T-helper 1 cell treated with Interleukin-12 subunit alpha and Interleukin-12 subunit beta and Interleukin-4 antibody, amounts not matched to agents 30 μg/mL and 1 μg/mL, for 36 hours (primary cell): ENCODE measurements at regions not wholly inside any gene's neighbourhood (a gene's known extent, or its start where the extent isn't known, plus 50 kb on each side); places are given as distances from the start of the nearest gene placed in this dataset.

Experiments used
- H3K27ac Mint-ChIP-seq: one replicate; pipeline ENCODE4 v1.8.0; 2021; ENCODE audit warnings: mild to moderate bottlenecking, mixed read lengths
- H3K27me3 Mint-ChIP-seq: one replicate; pipeline ENCODE4 v1.8.0; 2021; ENCODE audit warnings: low read depth, mixed read lengths
- H3K36me3 Mint-ChIP-seq: one replicate; pipeline ENCODE4 v1.8.0; 2021; ENCODE audit warnings: low read depth, mixed read lengths
- H3K4me1 Mint-ChIP-seq: one replicate; pipeline ENCODE4 v1.8.0; 2021; ENCODE audit warnings: low read depth, mixed read lengths
- H3K4me3 Mint-ChIP-seq: one replicate; pipeline ENCODE4 v1.8.0; 2021; ENCODE audit warnings: mild to moderate bottlenecking, moderate library complexity, mixed read lengths
- H3K9me3 Mint-ChIP-seq: one replicate; pipeline ENCODE4 v1.8.0; 2021; ENCODE audit warnings: mixed read lengths

DNA sequence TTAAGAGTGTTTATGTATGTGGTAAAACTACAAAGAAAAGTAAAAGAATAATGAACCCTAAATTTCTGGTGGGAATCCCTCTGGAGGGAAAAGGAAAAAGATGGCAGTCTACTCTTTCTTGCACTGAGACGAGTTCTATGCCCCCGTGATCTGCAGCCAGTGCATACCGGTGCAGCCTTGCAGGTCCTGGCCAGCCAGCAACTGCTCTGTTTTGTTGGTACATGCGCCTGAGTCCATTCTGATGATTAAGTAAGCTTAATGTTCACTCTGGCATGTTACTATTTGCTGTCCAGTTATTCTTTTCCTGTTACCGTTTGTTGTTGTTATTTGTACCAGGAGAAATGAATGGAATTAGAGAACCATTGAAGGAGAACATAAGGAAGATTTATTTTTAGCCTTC lies 95.1 kb upstream of the TMC3 start:
- Mint-ChIP-seq H3K27ac (no peak overlapping the region), H3K4me3 (no peak overlapping the region), H3K36me3 (no peaks in the 10 kb centered on the region), H3K4me1 (no peaks in the 10 kb centered on the region), H3K9me3 (peaks cover 9% of the 10 kb centered on the region), H3K27me3 (peaks cover 40% of the 10 kb centered on the region)

DNA sequence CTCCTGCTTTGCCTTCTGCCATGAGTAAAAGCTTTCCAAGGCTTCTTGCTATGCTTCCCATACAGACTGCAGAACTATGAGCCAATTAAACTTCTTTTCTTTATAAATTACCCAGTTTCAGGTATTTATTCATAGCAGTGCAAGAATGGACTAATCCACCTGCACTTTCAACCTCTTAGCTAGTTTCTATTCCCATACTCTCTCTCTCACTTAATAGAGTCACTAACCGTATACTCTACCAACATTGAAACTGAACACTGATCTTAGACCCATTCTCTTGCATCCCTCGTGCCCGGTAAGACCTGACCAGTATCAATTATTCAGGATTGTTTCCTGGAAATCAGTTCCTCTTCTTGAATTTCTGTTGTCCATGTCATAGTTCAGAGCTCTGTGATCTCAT lies 92.7 kb upstream of the TMC3 start:
- H3K9me3 Mint-ChIP-seq: peaks cover 24% of the 10 kb centered on the region
- H3K27me3 Mint-ChIP-seq: peaks cover 29% of the 10 kb centered on the region
- no peak overlapping the region for H3K27ac Mint-ChIP-seq
- H3K36me3 Mint-ChIP-seq: no peaks in the 10 kb centered on the region
- H3K4me1 Mint-ChIP-seq: no peaks in the 10 kb centered on the region
- no peak overlapping the region for H3K4me3 Mint-ChIP-seq

DNA sequence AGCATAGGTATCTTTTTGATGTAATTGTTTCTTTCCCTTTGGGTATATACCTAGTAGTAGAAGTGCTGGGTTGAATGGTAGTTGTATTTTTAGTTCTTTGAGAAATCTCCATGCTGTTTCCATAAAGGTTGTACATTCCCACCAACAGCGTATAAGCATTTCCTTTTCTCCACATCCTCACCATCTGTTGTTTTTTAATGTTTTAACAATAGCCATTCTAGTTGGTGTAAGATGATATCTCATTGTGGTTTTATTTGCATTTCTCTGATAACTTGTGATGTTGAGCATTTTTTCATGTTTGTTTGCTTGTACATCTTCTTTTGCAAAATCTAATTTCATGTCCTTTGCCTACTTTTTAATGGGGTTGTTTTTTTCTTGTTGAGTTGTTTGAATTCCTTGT lies 80.0 kb upstream of the TMC3 start:
- Mint-ChIP-seq H3K36me3 (peaks cover 1% of the 10 kb centered on the region), H3K4me1 (peaks cover 14% of the 10 kb centered on the region), H3K9me3 (peaks cover 7% of the 10 kb centered on the region)

GRCh38 chr15:81450721-81451120 lies 76.7 kb upstream of the TMC3 start:
- peaks cover 5% of the 10 kb centered on the region for H3K4me1 Mint-ChIP-seq
- no peaks in the 10 kb centered on the region for H3K36me3 Mint-ChIP-seq
- H3K27ac Mint-ChIP-seq: no peak overlapping the region
- no peak overlapping the region for H3K4me3 Mint-ChIP-seq
- peaks cover 3% of the 10 kb centered on the region for H3K9me3 Mint-ChIP-seq
- H3K27me3 Mint-ChIP-seq: peaks cover 17% of the 10 kb centered on the region

More for the DNA sequence above, 80.0 kb upstream of the TMC3 start:
- peaks cover 5% of the 10 kb centered on the region for H3K27me3 Mint-ChIP-seq
- no peak overlapping the region for H3K27ac Mint-ChIP-seq
- no peak overlapping the region for H3K4me3 Mint-ChIP-seq

- Mint-ChIP-seq H3K4me3 (no peak overlapping the region), H3K36me3 (no peaks in the 10 kb centered on the region), H3K4me1 (peaks cover 5% of the 10 kb centered on the region), H3K27ac (no peak overlapping the region), H3K27me3 (peaks cover 24% of the 10 kb centered on the region), H3K9me3 (peaks cover 7% of the 10 kb centered on the region)
Measured at GRCh38 chr15:81449836-81450474, 75.9 kb upstream of the TMC3 start.

- Mint-ChIP-seq H3K9me3 (peaks cover 7% of the 10 kb centered on the region), H3K4me3 (no peak overlapping the region), H3K27ac (no peak overlapping the region), H3K27me3 (peaks cover 32% of the 10 kb centered on the region), H3K4me1 (no peaks in the 10 kb centered on the region), H3K36me3 (no peaks in the 10 kb centered on the region)
Measured at GRCh38 chr15:81443040-81443820, 69.2 kb upstream of the TMC3 start.

DNA sequence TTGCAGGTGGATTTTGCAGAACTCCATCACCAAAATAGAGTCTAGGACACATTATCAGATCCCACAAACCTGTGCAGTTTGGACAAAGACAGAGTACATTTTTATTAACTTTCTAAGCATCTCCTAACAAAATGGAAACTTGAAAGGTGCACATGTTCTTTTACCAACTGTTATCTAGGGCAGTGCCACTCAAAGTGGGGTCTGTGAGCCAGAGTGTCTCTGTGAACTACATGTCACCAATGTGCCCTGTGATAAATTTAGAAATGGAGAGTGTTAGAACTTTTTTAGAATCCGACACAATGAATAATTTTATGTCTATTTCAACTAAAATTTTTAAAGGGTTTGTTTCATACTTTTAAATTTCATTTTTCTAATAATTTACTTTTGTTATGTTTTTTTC lies 68.4 kb upstream of the TMC3 start:
- H3K27ac Mint-ChIP-seq: no peak overlapping the region
- no peaks in the 10 kb centered on the region for H3K36me3 Mint-ChIP-seq
- H3K4me1 Mint-ChIP-seq: no peaks in the 10 kb centered on the region
- H3K4me3 Mint-ChIP-seq: no peak overlapping the region
- peaks cover 7% of the 10 kb centered on the region for H3K9me3 Mint-ChIP-seq
- H3K27me3 Mint-ChIP-seq: peaks cover 32% of the 10 kb centered on the region

GRCh38 chr15:81434851-81435250 lies 60.8 kb upstream of the TMC3 start:
- Mint-ChIP-seq H3K9me3 (no peaks in the 10 kb centered on the region), H3K4me1 (no peaks in the 10 kb centered on the region), H3K36me3 (no peaks in the 10 kb centered on the region), H3K27ac (no peak overlapping the region), H3K4me3 (no peak overlapping the region), H3K27me3 (peaks cover 24% of the 10 kb centered on the region)

DNA sequence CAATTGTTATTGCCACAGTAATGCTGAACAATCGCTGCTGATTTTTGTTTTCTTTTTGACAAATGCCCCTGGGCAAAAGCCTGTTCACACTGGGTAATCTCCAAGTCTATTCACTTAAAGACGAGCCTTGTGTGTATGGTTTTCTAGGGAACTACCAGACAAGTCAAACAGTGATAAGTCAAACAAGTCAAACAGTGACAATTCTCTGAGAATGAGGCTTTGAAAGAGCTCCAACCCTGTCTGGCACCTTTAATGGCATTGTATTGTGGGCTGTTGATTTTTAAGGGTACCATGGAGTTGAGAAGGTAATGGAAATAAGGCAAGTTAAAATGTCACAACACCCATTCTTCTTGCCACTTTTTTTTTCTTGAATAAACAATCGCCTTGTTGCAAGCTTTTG lies 59.4 kb upstream of the TMC3 start:
- no peak overlapping the region for H3K27ac Mint-ChIP-seq

DNA sequence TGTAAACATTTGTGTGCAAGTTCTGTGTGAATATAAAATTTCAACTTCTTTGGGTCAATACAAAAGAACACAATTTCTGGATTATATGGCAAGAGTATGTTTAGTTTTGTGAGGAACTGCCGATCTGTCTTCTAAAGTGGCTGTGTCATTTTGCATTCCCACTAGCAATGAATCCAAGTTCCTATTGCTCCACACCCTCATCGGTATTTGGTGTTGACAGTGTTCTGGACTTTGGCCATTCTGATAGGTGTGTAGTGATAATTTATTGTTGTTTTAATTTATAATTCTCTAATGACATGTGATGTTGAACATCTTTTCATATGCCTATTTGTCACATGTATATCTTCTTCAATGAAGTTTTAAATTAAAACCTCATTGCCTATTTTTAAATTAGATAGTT lies 58.2 kb upstream of the TMC3 start:
- Mint-ChIP-seq H3K27me3 (peaks cover 31% of the 10 kb centered on the region), H3K27ac (no peak overlapping the region), H3K9me3 (no peaks in the 10 kb centered on the region), H3K4me1 (no peaks in the 10 kb centered on the region), H3K4me3 (no peak overlapping the region), H3K36me3 (no peaks in the 10 kb centered on the region)

More for the DNA sequence above, 59.4 kb upstream of the TMC3 start:
- Mint-ChIP-seq H3K9me3 (no peaks in the 10 kb centered on the region), H3K36me3 (no peaks in the 10 kb centered on the region), H3K27me3 (peaks cover 27% of the 10 kb centered on the region), H3K4me3 (no peak overlapping the region), H3K4me1 (no peaks in the 10 kb centered on the region)

DNA sequence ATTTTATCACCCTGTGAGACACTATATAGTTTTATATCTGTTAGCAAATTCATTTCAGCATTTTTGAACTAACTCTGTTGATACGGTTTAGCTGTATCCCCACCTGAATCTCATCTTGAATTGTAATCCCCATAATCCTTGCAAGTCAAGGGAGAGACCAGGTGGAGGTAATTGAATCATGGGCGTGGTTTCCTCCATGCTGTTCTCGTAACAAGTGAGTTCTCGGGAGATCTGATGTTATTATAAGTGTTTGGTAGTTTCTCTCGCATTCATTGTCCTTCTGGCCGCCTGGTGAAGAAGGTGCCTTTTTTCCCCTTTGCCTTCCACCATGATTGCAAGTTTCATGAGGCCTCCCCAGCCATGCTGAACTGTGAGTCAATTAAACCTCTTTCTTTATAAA lies 53.2 kb upstream of the TMC3 start:
- Mint-ChIP-seq H3K27ac (no peak overlapping the region), H3K36me3 (no peaks in the 10 kb centered on the region), H3K4me3 (no peak overlapping the region), H3K9me3 (no peaks in the 10 kb centered on the region), H3K4me1 (no peaks in the 10 kb centered on the region), H3K27me3 (peaks cover 24% of the 10 kb centered on the region)

GRCh38 chr15:81425905-81426304 lies 51.9 kb upstream of the TMC3 start:
- H3K27me3 Mint-ChIP-seq: peaks cover 19% of the 10 kb centered on the region
- no peaks in the 10 kb centered on the region for H3K9me3 Mint-ChIP-seq
- no peak overlapping the region for H3K4me3 Mint-ChIP-seq
- no peak overlapping the region for H3K27ac Mint-ChIP-seq
- no peaks in the 10 kb centered on the region for H3K4me1 Mint-ChIP-seq
- H3K36me3 Mint-ChIP-seq: no peaks in the 10 kb centered on the region
